ENCODE measurements at regions not wholly inside any gene's neighbourhood (a gene's known extent, or its start where the extent isn't known, plus 50 kb on each side); places are given as distances from the start of the nearest gene placed in this dataset.
A peak's percentile ranks its signal among the peaks of the same experiment; 100 is the strongest.

DNA sequence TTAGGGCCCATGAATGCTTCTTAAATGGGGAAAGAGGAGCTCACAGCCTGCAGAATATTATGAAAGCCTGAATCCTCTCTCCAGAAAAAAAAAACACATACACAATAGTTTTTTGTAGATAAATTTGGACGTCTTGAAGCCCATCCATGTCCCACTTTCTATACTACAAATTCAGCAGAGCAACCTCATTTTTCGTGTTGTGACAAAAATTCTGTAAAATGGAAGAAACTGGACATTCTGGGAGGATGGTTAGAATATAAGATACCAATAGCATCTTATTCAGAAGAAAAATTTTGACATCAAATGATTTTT is 102.1 kb downstream of the ZNF281 start:
- TF ChIP-seq CTCF (IDR thresholded peaks at IDR 0.05; ENCODE audit: borderline replicate concordance, insufficient read depth, low read depth, low read length) = no peak
- no peak overlapping the region for H3K4me3 ChIP-seq (ENCODE audit: low read depth, low read length)

DNA sequence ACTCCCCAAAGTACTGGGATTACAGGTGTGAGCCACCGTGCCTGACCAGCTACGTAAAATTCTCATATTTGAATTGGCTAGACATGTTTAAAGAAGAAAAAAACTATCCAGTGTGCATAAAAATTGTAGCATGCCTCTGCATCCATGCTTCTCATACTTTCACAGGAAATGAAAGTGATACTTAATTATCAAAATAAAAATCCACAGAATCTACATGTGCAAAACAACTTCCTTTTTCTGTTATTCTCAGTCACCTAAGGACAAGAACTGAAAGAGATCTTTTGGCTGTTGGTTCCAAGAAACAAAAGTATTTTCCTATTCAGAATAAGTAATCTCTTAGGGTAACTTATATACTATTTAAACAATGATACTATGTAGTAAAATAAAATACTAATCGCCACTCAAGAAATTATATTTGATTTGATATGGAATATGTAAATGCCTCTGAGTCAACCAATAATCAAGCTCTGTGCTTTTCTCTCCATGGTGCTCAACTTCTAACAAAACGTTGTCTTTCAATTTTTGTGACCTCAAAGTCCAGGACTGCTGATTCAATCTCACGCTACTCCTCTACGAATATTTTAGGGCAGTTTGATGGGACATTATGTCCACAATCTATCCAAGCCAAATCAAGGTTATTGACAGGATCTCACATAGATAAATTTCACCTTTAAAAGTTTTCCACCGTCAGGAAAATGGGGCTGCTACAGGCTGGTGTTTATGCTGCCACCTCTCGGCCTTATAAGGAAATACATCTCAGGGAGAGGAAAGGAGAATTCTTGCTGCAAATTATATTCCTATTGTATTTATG is 102.7 kb downstream of the ZNF281 start:
- TF ChIP-seq CTCF (IDR thresholded peaks at IDR 0.05; ENCODE audit: borderline replicate concordance, insufficient read depth, low read depth, low read length) = peak; percentile 67
- no peak overlapping the region for H3K4me3 ChIP-seq (ENCODE audit: low read depth, low read length)

DNA sequence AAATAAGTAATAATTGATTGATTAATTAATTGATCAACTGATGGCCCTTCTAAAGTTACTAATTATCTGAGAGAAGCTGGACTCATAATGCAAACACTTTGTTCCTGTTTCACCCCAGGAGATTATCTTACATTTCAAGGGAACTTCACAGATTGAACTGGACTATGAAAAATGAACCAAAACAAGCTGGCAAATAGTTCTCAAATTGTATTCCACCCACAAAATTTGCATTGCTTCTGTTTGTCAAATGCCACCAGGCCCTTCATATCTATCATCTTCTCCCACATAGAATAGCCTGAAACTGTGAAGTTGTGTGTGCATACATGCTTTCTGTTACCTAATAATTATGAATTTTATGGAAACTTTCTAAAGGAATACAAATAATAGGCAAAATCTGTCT is 104.0 kb downstream of the ZNF281 start:
- no peak overlapping the region for H3K4me3 ChIP-seq (ENCODE audit: low read depth, low read length)
- no peak for TF ChIP-seq CTCF (IDR thresholded peaks at IDR 0.05; ENCODE audit: borderline replicate concordance, insufficient read depth, low read depth, low read length)

- no peak overlapping the region for H3K4me3 ChIP-seq (ENCODE audit: low read depth, low read length)
- TF ChIP-seq CTCF (IDR thresholded peaks at IDR 0.05; ENCODE audit: borderline replicate concordance, insufficient read depth, low read depth, low read length) = no peak
Measured at GRCh38 chr1:200304171-200304570, 105.7 kb downstream of the ZNF281 start.

DNA sequence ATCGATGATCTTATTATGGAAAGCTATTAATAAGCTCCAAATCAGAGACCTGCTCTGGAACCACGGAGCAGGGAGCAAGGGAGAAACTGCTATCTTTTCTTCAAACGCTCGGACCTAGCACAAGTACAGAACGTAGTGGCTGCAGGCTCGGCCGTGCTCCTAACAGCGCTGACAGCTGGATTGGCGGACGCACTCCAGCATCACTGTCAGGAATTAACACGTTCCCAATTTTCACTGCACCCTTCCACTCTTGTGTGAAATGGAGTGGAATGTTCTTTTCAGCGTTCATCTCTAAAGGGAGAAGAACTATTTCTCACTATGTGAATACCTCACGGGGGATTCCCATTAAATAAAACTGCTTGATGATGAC is 106.9 kb downstream of the ZNF281 start:
- H3K4me3 ChIP-seq (ENCODE audit: low read depth, low read length) = peak overlapping the region; percentile 61
- no peak for TF ChIP-seq CTCF (IDR thresholded peaks at IDR 0.05; ENCODE audit: borderline replicate concordance, insufficient read depth, low read depth, low read length)

- peak overlapping the region; percentile 61 for H3K4me3 ChIP-seq (ENCODE audit: low read depth, low read length)
- 0 out of 2 replicates have a peak, but pooled peaks have one; percentile 23 for TF ChIP-seq CTCF (IDR thresholded peaks at IDR 0.05; ENCODE audit: borderline replicate concordance, insufficient read depth, low read depth, low read length)
Measured at GRCh38 chr1:200302192-200302920, 107.5 kb downstream of the ZNF281 start.

- H3K4me3 ChIP-seq (ENCODE audit: low read depth, low read length) = no peak overlapping the region
- TF ChIP-seq CTCF (IDR thresholded peaks at IDR 0.05; ENCODE audit: borderline replicate concordance, insufficient read depth, low read depth, low read length) = no peak
Measured at GRCh38 chr1:200301152-200301551, 108.7 kb downstream of the ZNF281 start.
